HEK293 (cell line): ENCODE measurements at regions not wholly inside any gene's neighbourhood (a gene's known extent, or its start where the extent isn't known, plus 50 kb on each side); places are given as distances from the start of the nearest gene placed in this dataset.

Source experiments
- CTCF ChIA-PET: fragments of 350-600 bp; formaldehyde crosslinking; extraction: SDS; loops from one replicate; lab custom pipeline; 2021; ENCODE audit warnings: antibody characterized with exemption; lab: Yijun Ruan, JAX
- POLR2A ChIA-PET: fragments of 300-600 bp; formaldehyde crosslinking; extraction: SDS; loops from one replicate; lab custom pipeline; 2020; ENCODE audit warnings: antibody characterized with exemption, inconsistent platforms; lab: Yijun Ruan, JAX
- H3K27ac ChIP-seq: fragments of 200-500 bp; sonication (Bioruptor generic); 2 replicates; pipeline ENCODE4 v1.5.1; 2014; ENCODE audit warnings: low read depth, low read length, control low read depth, inconsistent platforms; ENCODE audit errors: extremely low read depth
- H3K36me3 ChIP-seq, 2 experiments: fragments of 200-500 bp in 1 of 2; sonication (Bioruptor generic) in 1 of 2; 1 replicate in 1 of 2; 2 replicates in 1 of 2; pipeline ENCODE4 v1.5.1; 2014 to 2017; ENCODE audit warnings: inconsistent platforms in 2 of 2, low read length in 2 of 2; ENCODE audit not compliant: control insufficient read depth in 2 of 2, insufficient read depth in 1 of 2
- H3K4me1 ChIP-seq: fragments of 200-500 bp; sonication (Bioruptor generic); 2 replicates; pipeline ENCODE4 v1.5.1; 2014; ENCODE audit warnings: mild to moderate bottlenecking, low read length, inconsistent platforms; ENCODE audit not compliant: control insufficient read depth, insufficient read depth
- H3K4me3 ChIP-seq: 2 replicates; pipeline ENCODE4 v1.5.1; 2011; ENCODE audit warnings: low read depth, mild to moderate bottlenecking, control low read depth, low read length, moderate library complexity
- H3K9me3 ChIP-seq: fragments of 200-500 bp; sonication (Bioruptor generic); 2 replicates; pipeline ENCODE4 v1.5.1; 2014; ENCODE audit warnings: low read depth, low read length, inconsistent platforms; ENCODE audit not compliant: control insufficient read depth, insufficient read depth
- ATF2 ChIP-seq: fragments of 450-650 bp; formaldehyde crosslinking; IDR thresholded peaks from 2 replicates; pipeline ENCODE4 v1.5.1; 2016; ENCODE audit warnings: missing biosample characterization, missing genetic modification characterization, low read depth
- EGR2 ChIP-seq: fragments of 450-650 bp; formaldehyde crosslinking; IDR thresholded peaks from 2 replicates; pipeline ENCODE4 v1.5.1; 2016; ENCODE audit warnings: low read depth, missing biosample characterization, missing genetic modification characterization
- MEIS1 ChIP-seq: sonication (generic); formaldehyde crosslinking; IDR thresholded peaks from 2 replicates; pipeline ENCODE4 v1.8.1; 2022; ENCODE audit warnings: missing genetic modification reagents, mild to moderate bottlenecking, borderline replicate concordance
- PRDM4 ChIP-seq: fragments of 450-650 bp; formaldehyde crosslinking; IDR thresholded peaks from 2 replicates; pipeline ENCODE4 v1.5.1; 2017; ENCODE audit warnings: missing biosample characterization, missing genetic modification characterization
- SCRT1 ChIP-seq: fragments of 450-650 bp; formaldehyde crosslinking; IDR thresholded peaks from 2 replicates; pipeline ENCODE4 v1.5.1; 2016; ENCODE audit warnings: missing biosample characterization, missing genetic modification characterization, borderline replicate concordance
- SP2 ChIP-seq: fragments of 450-650 bp; formaldehyde crosslinking; IDR thresholded peaks from 2 replicates; pipeline ENCODE4 v1.5.1; 2016; ENCODE audit warnings: missing biosample characterization, missing genetic modification characterization
- ZNF114 ChIP-seq: fragments of 450-650 bp; formaldehyde crosslinking; IDR thresholded peaks from 2 replicates; pipeline ENCODE4 v1.5.0; 2017; ENCODE audit warnings: missing biosample characterization, missing genetic modification characterization
- ZNF18 ChIP-seq: fragments of 450-650 bp; formaldehyde crosslinking; IDR thresholded peaks from 2 replicates; pipeline ENCODE4 v1.5.1; 2016; ENCODE audit warnings: missing biosample characterization, missing genetic modification characterization
- ZNF2 ChIP-seq: fragments of 450-650 bp; formaldehyde crosslinking; IDR thresholded peaks from 2 replicates; pipeline ENCODE4 v1.5.1; 2016; ENCODE audit warnings: missing biosample characterization, missing genetic modification characterization
- ZNF280C ChIP-seq: fragments of 450-650 bp; formaldehyde crosslinking; IDR thresholded peaks from 2 replicates; pipeline ENCODE4 v1.5.1; 2016; ENCODE audit warnings: missing biosample characterization, missing genetic modification characterization
- ZNF311 ChIP-seq: fragments of 450-650 bp; formaldehyde crosslinking; IDR thresholded peaks from 2 replicates; pipeline ENCODE4 v1.5.1; 2017; ENCODE audit warnings: missing biosample characterization, missing genetic modification characterization, borderline replicate concordance
- ZNF324 ChIP-seq: fragments of 450-650 bp; formaldehyde crosslinking; IDR thresholded peaks from 2 replicates; pipeline ENCODE4 v1.5.1; 2016; ENCODE audit warnings: missing biosample characterization, missing genetic modification characterization
- ZNF449 ChIP-seq: fragments of 450-650 bp; formaldehyde crosslinking; IDR thresholded peaks from 2 replicates; pipeline ENCODE4 v1.5.1; 2017; ENCODE audit warnings: missing biosample characterization, mild to moderate bottlenecking, missing genetic modification characterization, moderate library complexity
- ZNF629 ChIP-seq: fragments of 450-650 bp; formaldehyde crosslinking; IDR thresholded peaks from 2 replicates; pipeline ENCODE4 v1.5.1; 2017; ENCODE audit warnings: missing biosample characterization, missing genetic modification characterization
- ZNF76 ChIP-seq: fragments of 450-650 bp; formaldehyde crosslinking; IDR thresholded peaks from 2 replicates; pipeline ENCODE4; 2016; ENCODE audit warnings: low read depth, missing biosample characterization, missing genetic modification characterization, borderline replicate concordance
- ZNF785 ChIP-seq: fragments of 450-650 bp; formaldehyde crosslinking; IDR thresholded peaks from 2 replicates; pipeline ENCODE4 v1.5.1; 2016; ENCODE audit warnings: missing biosample characterization, missing genetic modification characterization
- ZSCAN4 ChIP-seq: fragments of 450-650 bp; formaldehyde crosslinking; IDR thresholded peaks from 2 replicates; pipeline ENCODE4 v1.5.1; 2017; ENCODE audit warnings: missing biosample characterization, missing genetic modification characterization
- ZSCAN5A ChIP-seq: fragments of 450-650 bp; formaldehyde crosslinking; IDR thresholded peaks from 2 replicates; pipeline ENCODE4 v1.5.1; 2016; ENCODE audit warnings: missing biosample characterization, missing genetic modification characterization

GRCh38 chr18:4844320-4844719, 352.7 kb downstream of the AKAIN1 start:
- TF ChIP-seq ATF2 (tag by site-specific recombination) (no peak), ZNF785 (no peak), ZNF449 (no peak), ZNF324 (no peak), ZNF629 (tag by site-specific recombination) (no peak), ZNF280C (tag by site-specific recombination) (no peak), SCRT1 (tag by site-specific recombination) (no peak), ZNF2 (tag by site-specific recombination) (no peak), ZNF18 (tag by site-specific recombination) (no peak)
- H3K4me1 ChIP-seq = no peaks in the 10 kb centered on the region
- POLR2A ChIA-PET = no interaction called here
- no peak overlapping the region for H3K27ac ChIP-seq
- no peak overlapping the region for H3K4me3 ChIP-seq
- no peaks in the 10 kb centered on the region for H3K36me3 ChIP-seq
- H3K9me3 ChIP-seq = no peaks in the 10 kb centered on the region
- CTCF ChIA-PET = no interaction called here

- CTCF ChIA-PET = no interaction called here
- Histone ChIP-seq H3K4me1 (no peaks in the 10 kb centered on the region), H3K36me3 (no peaks in the 10 kb centered on the region), H3K4me3 (no peak overlapping the region), H3K9me3 (no peaks in the 10 kb centered on the region), H3K27ac (no peak overlapping the region)
- TF ChIP-seq ZSCAN4 (tag by site-specific recombination) = no peak
- no peak for TF ChIP-seq SP2
- TF ChIP-seq ZNF311 = no peak
- no peak for TF ChIP-seq ZNF324
- POLR2A ChIA-PET = no interaction called here
Observed at GRCh38 chr18:4843771-4844170, 353.3 kb downstream of the AKAIN1 start.

GRCh38 chr18:4842751-4843150, 354.3 kb downstream of the AKAIN1 start:
- no peak overlapping the region for H3K4me3 ChIP-seq
- no peak overlapping the region for H3K27ac ChIP-seq
- POLR2A ChIA-PET = no interaction called here
- no peaks in the 10 kb centered on the region for H3K36me3 ChIP-seq
- H3K9me3 ChIP-seq = no peaks in the 10 kb centered on the region
- CTCF ChIA-PET = no interaction called here
- no peaks in the 10 kb centered on the region for H3K4me1 ChIP-seq
- TF ChIP-seq ZSCAN5A (tag by site-specific recombination) = no peak
- no peak for TF ChIP-seq ZSCAN4 (tag by site-specific recombination)
- TF ChIP-seq PRDM4 (tag by site-specific recombination) = no peak
- TF ChIP-seq ZNF76 (tag by site-specific recombination) = no peak
- no peak for TF ChIP-seq EGR2
- no peak for TF ChIP-seq SCRT1 (tag by site-specific recombination)
- TF ChIP-seq ZNF114 (tag by site-specific recombination) = no peak
- no peak for TF ChIP-seq MEIS1 (CRISPR knock-in tag)
